Transverse colon (tissue), 4 donors: ENCODE measurements at regions not wholly inside any gene's neighbourhood (a gene's known extent, or its start where the extent isn't known, plus 50 kb on each side); places are given as distances from the start of the nearest gene placed in this dataset.

Experiments used
- DNase-seq: peaks from one replicate; pipeline ENCODE4 v3.0.0-alpha.2; 2019
- H3K27ac ChIP-seq, 4 donors: fragments of 200-600 bp; sonication (generic); 2 replicates each; pipeline ENCODE4 v1.5.1; 2016 to 2018; ENCODE audit warnings: inconsistent platforms in 4 of 4
- H3K27me3 ChIP-seq: fragments of 200-600 bp; sonication (generic); 2 replicates; pipeline ENCODE4 v1.5.1; 2017; ENCODE audit warnings: inconsistent platforms
- H3K36me3 ChIP-seq, 4 donors: fragments of 200-600 bp; sonication (generic); 2 replicates each; pipeline ENCODE4 v1.5.1; 2017 to 2019; ENCODE audit warnings: inconsistent platforms in 4 of 4
- H3K4me1 ChIP-seq, 4 donors: fragments of 200-600 bp; sonication (generic); 2 replicates each; pipeline ENCODE4 v1.5.1; 2017 to 2020; ENCODE audit warnings: inconsistent platforms in 4 of 4
- H3K4me3 ChIP-seq, 4 donors: fragments of 200-600 bp; sonication (generic); 1 replicate in 1 of 4; 2 replicates in 3 of 4; pipeline versions ENCODE4 v1.5.1 to v1.6.1; 2017 to 2019; ENCODE audit warnings: inconsistent platforms in 4 of 4
- H3K9me3 ChIP-seq, 2 donors: fragments of 200-600 bp; sonication (generic); 2 replicates each; pipeline ENCODE4 v1.5.1; 2017 to 2019; ENCODE audit warnings: inconsistent platforms in 2 of 2
- EP300 ChIP-seq: sonication (generic); formaldehyde crosslinking; IDR thresholded peaks from one replicate; pipeline ENCODE4 v1.6.1; 2017; ENCODE audit warnings: antibody characterized with exemption, low read depth
- POLR2A ChIP-seq: fragments of 450-650 bp; IDR thresholded peaks from one replicate; pipeline ENCODE4 v1.6.1; 2016; ENCODE audit warnings: antibody characterized with exemption, mild to moderate bottlenecking, moderate library complexity
- POLR2AphosphoS5 ChIP-seq, 3 donors: sonication (generic); formaldehyde crosslinking; IDR thresholded peaks; one replicate each; pipeline ENCODE4 v1.6.1; 2016; ENCODE audit warnings: antibody characterized with exemption in 3 of 3
- WGBS, 2 donors: methylation state at CpG; one replicate each; pipeline ENCODE4 v1.1.5; 2018; ENCODE audit warnings: low coverage in 1 of 2; 5-methylcytosine and 5-hydroxymethylcytosine counted together
- in situ Hi-C, 4 donors: fragments of 200-750 bp; cut with MboI; loops; one replicate each; pipeline versions ENCODE4 v1.15.0 to v1.15.1; 2017; ENCODE audit warnings: low sequenced_read_pairs in 3 of 4, low pct_ligation_motif_present in 1 of 4, low pct_unique_long_range_greater_than_20kb in 1 of 4
- intact Hi-C: fragments of 100-400 bp; cut with DNase I; formaldehyde crosslinking; loops from one replicate; pipeline ENCODE4 v1.15.1; 2023; ENCODE audit warnings: low total_unique reads
- TF ChIP-seq, protein P1 (sequence below), 5 experiments: fragments of 200-600 bp in 3 of 5; fragments of 450-650 bp in 2 of 5; sonication (generic) in 3 of 5; IDR thresholded peaks; 1 replicate in 2 of 5; 2 replicates in 3 of 5; pipeline ENCODE4 v1.5.1; 2016 to 2017; ENCODE audit warnings: antibody characterized with exemption in 5 of 5, inconsistent platforms in 3 of 5, mild to moderate bottlenecking in 2 of 5, moderate library complexity in 1 of 5

DNA sequence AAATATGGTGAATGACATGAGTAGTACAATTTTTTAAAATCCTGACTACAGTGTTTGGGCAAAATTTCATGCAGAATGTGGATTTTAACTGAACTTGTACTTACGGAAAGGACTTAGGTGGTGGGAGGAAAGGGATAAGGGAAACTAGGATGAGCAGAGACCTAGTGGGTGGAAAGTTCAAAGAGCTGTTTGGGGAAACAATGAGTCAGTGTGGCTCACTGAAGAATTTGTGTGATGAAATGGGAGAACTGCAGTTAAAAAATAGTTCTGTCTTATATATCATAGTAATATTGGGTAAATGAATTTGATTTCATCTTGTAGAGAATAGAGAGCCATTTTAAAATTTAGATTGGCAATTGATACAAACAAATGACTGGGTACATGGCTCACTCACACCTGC, 220.1 kb upstream of the CTAGE1 start:
- 57 to 94% methylated on average over 1 of the region's 1 CpG for WGBS, 2 donors
- Histone ChIP-seq H3K27ac (no peak overlapping the region), H3K36me3 (no peaks in the 10 kb centered on the region), H3K9me3 (no peaks in the 10 kb centered on the region), H3K27me3 (no peaks in the 10 kb centered on the region), H3K4me3 (no peak overlapping the region), H3K4me1 (no peaks in the 10 kb centered on the region)
- no peak for TF ChIP-seq POLR2AphosphoS5 (IDR thresholded peaks at IDR 0.05)
- no peak for TF ChIP-seq EP300
- TF ChIP-seq, protein P1, sequence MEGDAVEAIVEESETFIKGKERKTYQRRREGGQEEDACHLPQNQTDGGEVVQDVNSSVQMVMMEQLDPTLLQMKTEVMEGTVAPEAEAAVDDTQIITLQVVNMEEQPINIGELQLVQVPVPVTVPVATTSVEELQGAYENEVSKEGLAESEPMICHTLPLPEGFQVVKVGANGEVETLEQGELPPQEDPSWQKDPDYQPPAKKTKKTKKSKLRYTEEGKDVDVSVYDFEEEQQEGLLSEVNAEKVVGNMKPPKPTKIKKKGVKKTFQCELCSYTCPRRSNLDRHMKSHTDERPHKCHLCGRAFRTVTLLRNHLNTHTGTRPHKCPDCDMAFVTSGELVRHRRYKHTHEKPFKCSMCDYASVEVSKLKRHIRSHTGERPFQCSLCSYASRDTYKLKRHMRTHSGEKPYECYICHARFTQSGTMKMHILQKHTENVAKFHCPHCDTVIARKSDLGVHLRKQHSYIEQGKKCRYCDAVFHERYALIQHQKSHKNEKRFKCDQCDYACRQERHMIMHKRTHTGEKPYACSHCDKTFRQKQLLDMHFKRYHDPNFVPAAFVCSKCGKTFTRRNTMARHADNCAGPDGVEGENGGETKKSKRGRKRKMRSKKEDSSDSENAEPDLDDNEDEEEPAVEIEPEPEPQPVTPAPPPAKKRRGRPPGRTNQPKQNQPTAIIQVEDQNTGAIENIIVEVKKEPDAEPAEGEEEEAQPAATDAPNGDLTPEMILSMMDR (IDR thresholded peaks at IDR 0.05), result no peak
- TF ChIP-seq POLR2A, result no peak
- in situ Hi-C loops, result no loop called here
- intact Hi-C loops, result no loop called here
- DNase-seq, result no peak

DNA sequence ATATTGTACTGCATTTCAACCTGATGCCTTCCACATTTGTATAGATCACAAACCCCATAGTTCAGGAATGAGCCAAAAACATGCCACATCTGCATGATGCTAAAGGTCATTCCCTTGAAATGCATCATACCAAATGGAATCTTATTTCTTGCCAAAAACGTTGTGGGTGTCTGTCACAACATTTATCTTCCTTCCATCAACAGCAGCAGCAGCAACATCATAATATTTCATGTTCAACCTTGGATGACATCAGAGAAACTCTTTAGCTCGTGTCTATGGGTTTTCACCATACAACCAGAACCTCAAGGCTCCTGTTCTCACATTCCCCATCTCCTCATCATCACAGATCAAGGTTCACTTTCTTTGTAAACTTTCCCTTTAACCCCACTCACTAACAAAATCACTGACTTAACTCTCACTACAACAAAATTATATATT, 221.3 kb upstream of the CTAGE1 start:
- Histone ChIP-seq H3K36me3 (no peaks in the 10 kb centered on the region), H3K27me3 (no peaks in the 10 kb centered on the region), H3K9me3 (no peaks in the 10 kb centered on the region), H3K4me1 (no peaks in the 10 kb centered on the region), H3K4me3 (no peak overlapping the region), H3K27ac (no peak overlapping the region)
- 20 to 36% methylated on average over 2 of the region's 2 CpGs for WGBS, 2 donors
- intact Hi-C loops (no loop called here), in situ Hi-C loops (no loop called here)
- DNase-seq, result no peak
- no peak for TF ChIP-seq EP300
- TF ChIP-seq, protein P1 (IDR thresholded peaks at IDR 0.05), result no peak
- TF ChIP-seq POLR2A, result no peak
- TF ChIP-seq POLR2AphosphoS5 (IDR thresholded peaks at IDR 0.05), result no peak

DNA sequence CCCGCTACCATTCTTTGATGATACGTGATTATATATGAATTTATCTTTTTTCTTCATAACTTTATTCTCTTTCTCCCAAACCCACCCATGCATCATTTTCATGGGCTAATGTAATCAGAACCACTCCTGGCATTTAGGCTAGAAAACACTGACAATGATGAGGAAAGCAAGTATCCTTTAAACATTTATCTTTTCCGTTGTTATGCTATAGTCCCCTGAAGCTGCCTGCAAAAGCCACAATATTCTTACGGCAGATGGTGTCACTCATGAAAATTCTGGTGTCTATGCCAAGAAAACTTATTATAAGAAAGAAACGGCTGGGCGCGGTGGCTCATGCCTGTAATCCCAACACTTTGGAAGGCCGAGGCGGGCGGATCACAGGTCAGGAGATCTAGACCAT, 221.8 kb upstream of the CTAGE1 start:
- no peak for TF ChIP-seq POLR2A
- TF ChIP-seq, protein P1 (IDR thresholded peaks at IDR 0.05), result no peak
- no peak for TF ChIP-seq POLR2AphosphoS5 (IDR thresholded peaks at IDR 0.05)
- TF ChIP-seq EP300, result no peak
- no peak overlapping the region for H3K4me3 ChIP-seq
- H3K4me1 ChIP-seq, result no peaks in the 10 kb centered on the region
- intact Hi-C loops, result no loop called here
- in situ Hi-C loops, result no loop called here
- H3K36me3 ChIP-seq, result no peaks in the 10 kb centered on the region
- WGBS, 2 donors, result 81 to 87% methylated on average over 8 to 10 of the region's 10 CpGs
- H3K9me3 ChIP-seq, result no peaks in the 10 kb centered on the region
- no peaks in the 10 kb centered on the region for H3K27me3 ChIP-seq
- no peak overlapping the region for H3K27ac ChIP-seq
- DNase-seq, result no peak

DNA sequence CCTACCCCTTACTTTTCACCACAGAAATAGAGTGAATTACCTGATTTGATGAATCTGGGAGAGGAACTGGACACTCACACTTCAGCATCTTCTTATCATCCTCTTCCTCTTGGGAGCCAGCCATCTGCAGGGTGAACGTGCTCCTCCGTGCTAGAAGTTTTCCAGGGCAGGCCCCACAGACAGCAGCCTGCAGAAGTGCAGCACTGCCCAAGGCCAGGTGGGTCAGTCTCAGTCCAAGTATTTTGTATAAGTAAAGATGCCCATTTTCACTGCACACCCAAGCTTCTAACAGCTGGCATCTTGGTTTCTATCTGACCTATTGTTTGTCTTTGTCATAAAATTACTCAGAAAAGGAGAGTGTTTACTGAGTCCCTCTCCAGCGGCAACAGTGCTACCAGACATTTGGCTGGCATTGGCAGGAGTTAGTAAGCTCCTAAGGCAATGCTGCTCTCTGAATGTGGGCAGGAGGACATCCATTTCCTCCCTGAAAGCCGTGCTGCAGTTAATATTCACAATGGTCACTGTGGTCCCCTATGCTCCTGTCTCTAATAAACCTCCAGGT, 222.6 kb upstream of the CTAGE1 start:
- intact Hi-C loops, result no loop called here
- WGBS, 2 donors, result 35 to 60% methylated on average over 1 to 4 of the region's 4 CpGs
- no peaks in the 10 kb centered on the region for H3K27me3 ChIP-seq
- H3K4me3 ChIP-seq, result no peak overlapping the region
- no peak for DNase-seq
- H3K36me3 ChIP-seq, result no peaks in the 10 kb centered on the region
- TF ChIP-seq EP300 (no peak), POLR2A (no peak), POLR2AphosphoS5 (IDR thresholded peaks at IDR 0.05) (no peak)
- TF ChIP-seq, protein P1 (IDR thresholded peaks at IDR 0.05), result no peak
- in situ Hi-C loops, result no loop called here
- no peak overlapping the region for H3K27ac ChIP-seq
- H3K9me3 ChIP-seq, result no peaks in the 10 kb centered on the region
- no peaks in the 10 kb centered on the region for H3K4me1 ChIP-seq
